SK-N-SH (cell line): ENCODE measurements at regions not wholly inside any gene's neighbourhood (a gene's known extent, or its start where the extent isn't known, plus 50 kb on each side); places are given as distances from the start of the nearest gene placed in this dataset.

Source experiments
- CTCF ChIA-PET: fragments of 300-600, 350-600 bp; formaldehyde crosslinking; extraction: SDS; loops from one replicate; lab custom pipeline; 2021; lab: Yijun Ruan, JAX
- POLR2A ChIA-PET: fragments of 350-600 bp; sonication (Branson Sonifier 250); formaldehyde crosslinking; extraction: SDS; loops from one replicate; lab custom pipeline; 2020; ENCODE audit warnings: antibody characterized with exemption, inconsistent platforms; lab: Yijun Ruan, JAX
- DNase-seq: peaks from one replicate; pipeline ENCODE4 v3.0.0; 2012
- H2AFZ ChIP-seq: fragments of 200-600 bp; sonication (generic); 2 replicates; pipeline ENCODE4 v1.8.1; 2016; ENCODE audit warnings: antibody characterized with exemption, mild to moderate bottlenecking, low read depth
- H3F3A ChIP-seq: fragments of 200-600 bp; sonication (generic); replicated peaks from 2 replicates; pipeline ENCODE3; 2016; ENCODE audit warnings: antibody characterized with exemption, mild to moderate bottlenecking; ENCODE audit not compliant: insufficient read depth
- H3K27ac ChIP-seq, 2 experiments: fragments of 200-500 bp in 1 of 2; fragments of 200-600 bp in 1 of 2; sonication (Bioruptor generic) in 1 of 2; sonication (generic), shearing (Covaris generic) in 1 of 2; 2 replicates each; pipeline versions ENCODE4 v1.5.1 to v1.6.1; 2014 to 2016; ENCODE audit warnings: low read depth in 2 of 2, inconsistent platforms in 1 of 2, low read length in 1 of 2, mild to moderate bottlenecking in 1 of 2, mixed read lengths in 1 of 2
- H3K27me3 ChIP-seq: fragments of 200-600 bp; sonication (generic), shearing (Covaris generic); 2 replicates; pipeline ENCODE4 v1.6.1; 2016; ENCODE audit warnings: mixed run types; ENCODE audit not compliant: insufficient read depth
- H3K36me3 ChIP-seq, 2 experiments: fragments of 200-500 bp in 1 of 2; fragments of 200-600 bp in 1 of 2; sonication (Bioruptor generic) in 1 of 2; sonication (generic) in 1 of 2; replicated peaks in 1 of 2; 2 replicates each; pipeline versions ENCODE3 to v1.5.1; 2014 to 2016; ENCODE audit warnings: low read length in 1 of 2, mild to moderate bottlenecking in 1 of 2; ENCODE audit not compliant: insufficient read depth in 2 of 2, control insufficient read depth in 1 of 2
- H3K4me1 ChIP-seq, 2 experiments: fragments of 200-500 bp in 1 of 2; fragments of 200-600 bp in 1 of 2; sonication (Bioruptor generic) in 1 of 2; sonication (generic), shearing (Covaris generic) in 1 of 2; 2 replicates each; pipeline versions ENCODE4 v1.5.1 to v1.6.1; 2014 to 2016; ENCODE audit warnings: low read depth in 1 of 2, low read length in 1 of 2, mixed run types in 1 of 2; ENCODE audit not compliant: insufficient read depth in 2 of 2, control insufficient read depth in 1 of 2
- H3K4me2 ChIP-seq: fragments of 200-600 bp; sonication (generic), shearing (Covaris generic); 2 replicates; pipeline ENCODE4 v1.6.1; 2017; ENCODE audit warnings: mixed run types
- H3K4me3 ChIP-seq, 2 experiments: fragments of 200-500 bp in 1 of 2; fragments of 200-600 bp in 1 of 2; sonication (Bioruptor generic) in 1 of 2; sonication (generic), shearing (Covaris generic) in 1 of 2; 2 replicates each; pipeline versions ENCODE4 v1.5.1 to v1.8.1; 2014 to 2016; ENCODE audit warnings: low read depth in 2 of 2, inconsistent platforms in 1 of 2, low read length in 1 of 2, mild to moderate bottlenecking in 1 of 2, mixed read lengths in 1 of 2, moderate library complexity in 1 of 2
- H3K79me2 ChIP-seq: fragments of 200-600 bp; sonication (generic); 2 replicates; pipeline ENCODE4 v1.8.1; 2017; ENCODE audit warnings: mild to moderate bottlenecking; ENCODE audit not compliant: insufficient read depth
- H3K9ac ChIP-seq: fragments of 200-600 bp; sonication (generic); 2 replicates; pipeline ENCODE4 v1.6.1; 2017; ENCODE audit warnings: mixed run types
- H3K9me2 ChIP-seq: fragments of 200-600 bp; sonication (generic); 2 replicates; pipeline ENCODE4 v1.6.1; 2017; ENCODE audit warnings: mixed run types
- H3K9me3 ChIP-seq: fragments of 200-600 bp; sonication (generic); 2 replicates; pipeline ENCODE4 v1.6.1; 2017; ENCODE audit warnings: mixed run types, mild to moderate bottlenecking, moderate library complexity
- H4K20me1 ChIP-seq: fragments of 200-600 bp; sonication (generic); 2 replicates; pipeline ENCODE4 v1.6.1; 2017; ENCODE audit warnings: mild to moderate bottlenecking, mixed run types; ENCODE audit not compliant: insufficient read depth
- CHD2 ChIP-seq: fragments of 150-350 bp; IDR thresholded peaks from 2 replicates; pipeline ENCODE4 v1.6.1; 2018; ENCODE audit warnings: low read length; ENCODE audit not compliant: partially characterized antibody
- EP300 ChIP-seq, 2 experiments: IDR thresholded peaks; 2 replicates each; pipeline versions ENCODE4 v1.4.0 to v1.6.1; 2012; ENCODE audit warnings: borderline replicate concordance in 1 of 2, low read depth in 1 of 2, low read length in 1 of 2
- FOXJ3 ChIP-seq: sonication (generic); formaldehyde crosslinking; IDR thresholded peaks from 2 replicates; pipeline ENCODE4 v1.5.1; 2020; ENCODE audit warnings: mild to moderate bottlenecking, missing genetic modification reagents
- GABPA ChIP-seq: IDR thresholded peaks from 2 replicates; pipeline ENCODE4 v1.4.0; 2012; ENCODE audit warnings: low read depth, mild to moderate bottlenecking
- GATA2 ChIP-seq: sonication (generic); formaldehyde crosslinking; IDR thresholded peaks from 2 replicates; pipeline ENCODE4 v1.5.0; 2020; ENCODE audit warnings: mild to moderate bottlenecking, missing genetic modification reagents
- IRF3 ChIP-seq: fragments of 150-350 bp; IDR thresholded peaks from 2 replicates; pipeline ENCODE4 v1.6.1; 2016; ENCODE audit warnings: mild to moderate bottlenecking, low read depth, low read length
- JUND ChIP-seq: IDR thresholded peaks from 2 replicates; pipeline ENCODE4 v1.4.0; 2012
- MAX ChIP-seq: IDR thresholded peaks from 2 replicates; pipeline ENCODE4 v1.4.0; 2012; ENCODE audit warnings: low read depth
- NRF1 ChIP-seq: IDR thresholded peaks from 2 replicates; pipeline ENCODE4 v1.6.1; 2012; ENCODE audit warnings: low read depth, mild to moderate bottlenecking, low read length
- RAD21 ChIP-seq: IDR thresholded peaks from 2 replicates; pipeline ENCODE4 v1.6.1; 2012; ENCODE audit warnings: mild to moderate bottlenecking, low read length
- RCOR1 ChIP-seq: fragments of 150-350 bp; IDR thresholded peaks from 2 replicates; pipeline ENCODE4 v1.6.1; 2017; ENCODE audit warnings: antibody characterized with exemption, low read length
- REST ChIP-seq: IDR thresholded peaks from 2 replicates; pipeline ENCODE4 v1.6.1; 2012; ENCODE audit warnings: mild to moderate bottlenecking, low read depth, low read length, moderate library complexity
- RFX5 ChIP-seq: IDR thresholded peaks from 2 replicates; pipeline ENCODE4 v1.6.1; 2012; ENCODE audit warnings: mild to moderate bottlenecking, improper control_type of control experiment, low read length
- RXRA ChIP-seq: IDR thresholded peaks from 2 replicates; pipeline ENCODE4 v1.4.0; 2012; ENCODE audit warnings: low read depth, mild to moderate bottlenecking, borderline replicate concordance
- SIN3A ChIP-seq: IDR thresholded peaks from 2 replicates; pipeline ENCODE4 v1.6.1; 2012; ENCODE audit warnings: low read depth, mild to moderate bottlenecking, low read length, moderate library complexity, borderline replicate concordance
- USF2 ChIP-seq: fragments of 150-350 bp; IDR thresholded peaks from 2 replicates; pipeline ENCODE4 v1.6.1; 2017; ENCODE audit warnings: antibody characterized with exemption, low read length, low read depth, borderline replicate concordance
- ZBTB33 ChIP-seq: IDR thresholded peaks from 2 replicates; pipeline ENCODE4 v1.4.0; 2012; ENCODE audit warnings: low read depth, borderline replicate concordance
- WGBS: methylation state at CpG from one replicate; pipeline ENCODE4 v1.1.6; 2017; ENCODE audit warnings: low lambda C conversion rate; 5-methylcytosine and 5-hydroxymethylcytosine counted together

- TF ChIP-seq REST = no peak
- no peak for TF ChIP-seq SIN3A
- TF ChIP-seq RAD21 = peak; percentile 73
- TF ChIP-seq, all 33 proteins: peak for 3
These were observed 257.9 kb downstream of the RASEF start (continued) for GRCh38 chr9:82805027-82805426.

GRCh38 chr9:82808478-82808877 lies 254.5 kb downstream of the RASEF start:
- Histone ChIP-seq H3K9ac (no peak overlapping the region), H3K9me3 (no peaks in the 10 kb centered on the region), H3K27me3 (no peaks in the 10 kb centered on the region), H3K79me2 (no peaks in the 10 kb centered on the region), H3F3A (no peaks in the 10 kb centered on the region), H3K4me2 (no peak overlapping the region), H3K27ac (no peak overlapping the region), H3K4me1 (no peaks in the 10 kb centered on the region)
- POLR2A ChIA-PET = no interaction called here
- no peak for DNase-seq
- TF ChIP-seq FOXJ3 (CRISPR knock-in tag) (no peak), GABPA (no peak), IRF3 (no peak), NRF1 (no peak), SIN3A (no peak), ZBTB33 (no peak), CHD2 (no peak), USF2 (no peak), EP300 (IDR thresholded peaks at IDR 0.05; ENCODE audit: borderline replicate concordance in 1 of 2, low read depth in 1 of 2, low read length in 1 of 2) (no peak), GATA2 (no peak), MAX (no peak), RXRA (no peak), RFX5 (no peak), RCOR1 (no peak), JUND (no peak)
- TF ChIP-seq, all 33 proteins: peak for 0
- Histone ChIP-seq H3K36me3 (no peaks in the 10 kb centered on the region), H3K9me2 (no peaks in the 10 kb centered on the region), H3K4me3 (no peak overlapping the region), H4K20me1 (no peaks in the 10 kb centered on the region), H2AFZ (no peak overlapping the region)
- WGBS = 64% methylated on average over 2 of the region's 2 CpGs
- CTCF ChIA-PET = no interaction called here
